ENCODE measurements at regions not wholly inside any gene's neighbourhood (a gene's known extent, or its start where the extent isn't known, plus 50 kb on each side); places are given as distances from the start of the nearest gene placed in this dataset.

GRCh38 chr3:22257252-22257651 is 506.2 kb upstream of the ZNF385D start:
- ATAC-seq (no peak), DNase-seq (ENCODE audit: low spot score) (no peak)
- H3K4me1 Mint-ChIP-seq = peaks cover 11% of the 10 kb centered on the region
- ChIA-PET CTCF (no interaction called here), POLR2A (no interaction called here)
- H3K27me3 Mint-ChIP-seq (ENCODE audit: low read depth) = no peaks in the 10 kb centered on the region
- no peak for TF ChIP-seq ZNF138 (CRISPR knock-in tag; conservative IDR thresholded peaks at IDR 0.05)
- no peak for TF ChIP-seq TEAD1 (CRISPR knock-in tag; IDR thresholded peaks at IDR 0.05)
- TF ChIP-seq JUN (CRISPR knock-in tag; IDR thresholded peaks at IDR 0.05) = no peak
- no peak for TF ChIP-seq ZSCAN18 (CRISPR knock-in tag; IDR thresholded peaks at IDR 0.05)
- no peak for TF ChIP-seq ZNF396 (CRISPR knock-in tag; IDR thresholded peaks at IDR 0.05; ENCODE audit: borderline replicate concordance)
- TF ChIP-seq ZNF425 (CRISPR knock-in tag; conservative IDR thresholded peaks at IDR 0.05) = no peak
- no peak for TF ChIP-seq IRF1 (CRISPR knock-in tag; IDR thresholded peaks at IDR 0.05)
- no peak for TF ChIP-seq ZMAT4 (CRISPR knock-in tag; IDR thresholded peaks at IDR 0.05)
- no peak for TF ChIP-seq CDX4 (CRISPR knock-in tag; IDR thresholded peaks at IDR 0.05; ENCODE audit: borderline replicate concordance)
- no peak for TF ChIP-seq USF1 (CRISPR knock-in tag; IDR thresholded peaks at IDR 0.05)
- TF ChIP-seq ZNF263 (CRISPR knock-in tag; IDR thresholded peaks at IDR 0.05; ENCODE audit: low read depth) = no peak
- no peak overlapping the region for H3K4me3 Mint-ChIP-seq
- H3K9me3 Mint-ChIP-seq = no peaks in the 10 kb centered on the region
- no peak overlapping the region for H3K27ac Mint-ChIP-seq
- H3K36me3 Mint-ChIP-seq = no peaks in the 10 kb centered on the region

- DNase-seq (ENCODE audit: low spot score) (no peak), ATAC-seq (no peak)
- no peaks in the 10 kb centered on the region for H3K27me3 Mint-ChIP-seq (ENCODE audit: low read depth)
- H3K4me1 Mint-ChIP-seq = 0 out of 2 replicates have a peak, but pooled peaks cover 3% of the 10 kb centered on the region
- H3K36me3 Mint-ChIP-seq = no peaks in the 10 kb centered on the region
- no peak overlapping the region for H3K4me3 Mint-ChIP-seq
- no peak for TF ChIP-seq GRHL2 (CRISPR knock-in tag; IDR thresholded peaks at IDR 0.05; ENCODE audit: insufficient replicate concordance, severe bottlenecking)
- no peak for TF ChIP-seq ZNF532 (CRISPR knock-in tag; IDR thresholded peaks at IDR 0.05; ENCODE audit: borderline replicate concordance)
- TF ChIP-seq ELF4 (CRISPR knock-in tag; IDR thresholded peaks at IDR 0.05; ENCODE audit: low read depth) = no peak
- TF ChIP-seq ZNF138 (CRISPR knock-in tag; conservative IDR thresholded peaks at IDR 0.05) = no peak
- no peak for TF ChIP-seq SOX15 (CRISPR knock-in tag; IDR thresholded peaks at IDR 0.05)
- no peak for TF ChIP-seq NFYB (CRISPR knock-in tag; conservative IDR thresholded peaks at IDR 0.05; ENCODE audit: low read depth)
- TF ChIP-seq TEAD4 (CRISPR knock-in tag; IDR thresholded peaks at IDR 0.05) = no peak
- POLR2A ChIA-PET = no interaction called here
- no peaks in the 10 kb centered on the region for H3K9me3 Mint-ChIP-seq
- no peak overlapping the region for H3K27ac Mint-ChIP-seq
- CTCF ChIA-PET = no interaction called here
These were observed 511.4 kb upstream of the ZNF385D start for GRCh38 chr3:22262386-22262785.

Measured in WTC11 (cell line).